GM13977 (cell line): ENCODE measurements at regions not wholly inside any gene's neighbourhood (a gene's known extent, or its start where the extent isn't known, plus 50 kb on each side); places are given as distances from the start of the nearest gene placed in this dataset.

Experiments
- DNase-seq: peaks from one replicate; pipeline ENCODE4 v3.0.0; 2012; ENCODE audit warnings: low spot score
- in situ Hi-C: fragments of 300-500 bp; cut with MboI; formaldehyde crosslinking; loops from one replicate; pipeline ENCODE4 v1.12.0; 2022; ENCODE audit warnings: low sequenced_read_pairs, low pct_unique_long_range_greater_than_20kb, mixed read lengths, inconsistent platforms; ENCODE audit not compliant: unreplicated experiment
- TF ChIP-seq, protein P1 (sequence below): IDR thresholded peaks from 2 replicates; pipeline ENCODE4 v1.5.1; 2012; ENCODE audit warnings: mild to moderate bottlenecking, control low read depth; ENCODE audit not compliant: insufficient read depth; ENCODE audit errors: extremely low read depth, missing control alignments

DNA sequence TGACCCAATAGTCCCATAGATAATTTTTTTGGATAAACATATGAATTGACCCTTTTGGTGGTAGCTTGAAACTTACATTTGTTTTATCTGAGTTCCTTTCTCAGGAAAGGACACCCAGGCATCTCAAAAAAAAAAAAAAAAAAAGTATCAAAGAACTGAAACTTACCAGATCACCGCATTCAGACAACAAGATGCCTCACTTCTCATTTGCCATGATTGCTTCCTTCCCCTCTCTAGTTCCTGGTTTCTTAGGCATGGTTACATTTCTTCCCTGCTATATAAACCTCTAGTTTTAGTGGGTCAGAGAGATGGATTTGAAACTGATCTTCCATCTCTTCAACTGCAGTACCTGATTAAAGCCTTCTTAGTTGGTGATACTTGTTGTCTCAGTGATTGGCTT lies 240.1 kb downstream of the ACKR3 start:
- no peak for DNase-seq
- TF ChIP-seq, protein P1, sequence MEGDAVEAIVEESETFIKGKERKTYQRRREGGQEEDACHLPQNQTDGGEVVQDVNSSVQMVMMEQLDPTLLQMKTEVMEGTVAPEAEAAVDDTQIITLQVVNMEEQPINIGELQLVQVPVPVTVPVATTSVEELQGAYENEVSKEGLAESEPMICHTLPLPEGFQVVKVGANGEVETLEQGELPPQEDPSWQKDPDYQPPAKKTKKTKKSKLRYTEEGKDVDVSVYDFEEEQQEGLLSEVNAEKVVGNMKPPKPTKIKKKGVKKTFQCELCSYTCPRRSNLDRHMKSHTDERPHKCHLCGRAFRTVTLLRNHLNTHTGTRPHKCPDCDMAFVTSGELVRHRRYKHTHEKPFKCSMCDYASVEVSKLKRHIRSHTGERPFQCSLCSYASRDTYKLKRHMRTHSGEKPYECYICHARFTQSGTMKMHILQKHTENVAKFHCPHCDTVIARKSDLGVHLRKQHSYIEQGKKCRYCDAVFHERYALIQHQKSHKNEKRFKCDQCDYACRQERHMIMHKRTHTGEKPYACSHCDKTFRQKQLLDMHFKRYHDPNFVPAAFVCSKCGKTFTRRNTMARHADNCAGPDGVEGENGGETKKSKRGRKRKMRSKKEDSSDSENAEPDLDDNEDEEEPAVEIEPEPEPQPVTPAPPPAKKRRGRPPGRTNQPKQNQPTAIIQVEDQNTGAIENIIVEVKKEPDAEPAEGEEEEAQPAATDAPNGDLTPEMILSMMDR, result no peak
- in situ Hi-C loops, result no loop called here

DNA sequence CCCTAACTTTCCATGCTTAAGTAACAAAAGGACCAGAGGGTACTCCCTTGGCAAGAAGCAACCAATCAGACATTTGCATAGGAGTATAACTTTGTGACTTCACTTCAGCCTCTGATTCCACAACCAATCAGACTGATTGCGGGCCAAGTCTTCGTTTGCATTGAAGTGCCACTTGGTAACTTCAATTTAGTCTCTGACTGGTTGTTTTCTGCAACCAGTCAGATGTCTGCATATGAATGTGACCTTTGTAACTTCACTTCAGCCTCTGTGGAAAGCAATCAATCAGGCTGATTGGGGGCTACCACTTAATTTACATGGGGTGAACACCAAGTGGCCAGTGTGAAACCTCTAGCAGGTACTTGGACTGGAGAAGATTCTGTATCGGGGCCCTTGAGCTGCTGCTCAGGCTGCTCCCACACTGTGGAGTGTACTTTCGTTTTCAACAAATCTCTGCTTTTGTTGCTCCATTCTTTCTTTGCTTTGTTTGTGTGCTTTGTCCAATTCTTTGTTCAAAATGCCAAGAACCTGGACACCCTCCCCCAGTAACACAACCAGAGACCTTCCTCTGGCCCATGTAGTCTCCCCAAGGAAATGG lies 241.5 kb downstream of the ACKR3 start:
- no peak for DNase-seq
- in situ Hi-C loops, result no loop called here
- TF ChIP-seq, protein P1, result no peak

DNA sequence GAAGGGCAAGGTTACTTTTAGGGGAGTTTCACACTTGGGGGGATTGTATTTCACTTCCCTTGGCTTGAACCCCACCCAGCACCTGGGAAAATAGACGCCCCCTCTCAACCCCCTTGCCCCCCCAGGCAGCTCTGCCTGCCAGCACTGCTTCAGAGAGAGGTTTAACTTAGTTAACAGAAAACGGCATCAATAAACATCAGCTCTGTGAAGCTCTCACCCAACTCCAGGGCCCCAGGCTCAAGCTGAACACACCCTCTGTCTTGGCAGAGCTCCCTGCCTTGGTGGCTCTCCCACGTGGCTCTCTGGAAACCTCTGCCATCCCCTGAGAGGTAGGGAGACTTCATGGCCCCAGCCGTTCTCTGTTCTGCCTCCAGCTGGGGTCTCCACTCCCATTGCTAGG lies 244.1 kb downstream of the ACKR3 start:
- DNase-seq, result no peak
- TF ChIP-seq, protein P1, result no peak
- in situ Hi-C loops, result no loop called here

GRCh38 chr2:236814593-236814992 lies 245.0 kb downstream of the ACKR3 start:
- TF ChIP-seq, protein P1, result no peak
- in situ Hi-C loops, result no loop called here
- DNase-seq, result no peak

DNA sequence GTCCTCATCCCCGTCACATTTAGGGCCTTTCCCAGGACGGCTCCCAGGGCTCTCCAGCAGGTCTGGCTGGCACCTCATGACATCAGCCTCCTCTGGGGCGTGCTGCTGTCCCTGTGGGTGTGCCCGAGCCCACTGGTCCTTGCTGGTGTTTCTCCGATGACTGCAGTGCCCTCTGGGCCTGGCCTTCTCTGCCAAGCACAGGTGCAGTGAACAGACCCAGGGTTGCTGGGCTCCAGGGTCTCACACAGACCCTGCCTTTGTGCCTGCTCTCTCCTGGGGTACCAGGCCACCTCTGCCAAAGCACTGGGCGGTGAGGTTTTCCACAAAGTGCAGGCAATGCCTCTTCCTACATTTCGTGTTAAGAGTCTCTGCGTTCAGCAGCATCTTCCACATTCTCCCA lies 246.1 kb downstream of the ACKR3 start:
- no peak for DNase-seq
- TF ChIP-seq, protein P1, result no peak
- in situ Hi-C loops, result no loop called here

DNA sequence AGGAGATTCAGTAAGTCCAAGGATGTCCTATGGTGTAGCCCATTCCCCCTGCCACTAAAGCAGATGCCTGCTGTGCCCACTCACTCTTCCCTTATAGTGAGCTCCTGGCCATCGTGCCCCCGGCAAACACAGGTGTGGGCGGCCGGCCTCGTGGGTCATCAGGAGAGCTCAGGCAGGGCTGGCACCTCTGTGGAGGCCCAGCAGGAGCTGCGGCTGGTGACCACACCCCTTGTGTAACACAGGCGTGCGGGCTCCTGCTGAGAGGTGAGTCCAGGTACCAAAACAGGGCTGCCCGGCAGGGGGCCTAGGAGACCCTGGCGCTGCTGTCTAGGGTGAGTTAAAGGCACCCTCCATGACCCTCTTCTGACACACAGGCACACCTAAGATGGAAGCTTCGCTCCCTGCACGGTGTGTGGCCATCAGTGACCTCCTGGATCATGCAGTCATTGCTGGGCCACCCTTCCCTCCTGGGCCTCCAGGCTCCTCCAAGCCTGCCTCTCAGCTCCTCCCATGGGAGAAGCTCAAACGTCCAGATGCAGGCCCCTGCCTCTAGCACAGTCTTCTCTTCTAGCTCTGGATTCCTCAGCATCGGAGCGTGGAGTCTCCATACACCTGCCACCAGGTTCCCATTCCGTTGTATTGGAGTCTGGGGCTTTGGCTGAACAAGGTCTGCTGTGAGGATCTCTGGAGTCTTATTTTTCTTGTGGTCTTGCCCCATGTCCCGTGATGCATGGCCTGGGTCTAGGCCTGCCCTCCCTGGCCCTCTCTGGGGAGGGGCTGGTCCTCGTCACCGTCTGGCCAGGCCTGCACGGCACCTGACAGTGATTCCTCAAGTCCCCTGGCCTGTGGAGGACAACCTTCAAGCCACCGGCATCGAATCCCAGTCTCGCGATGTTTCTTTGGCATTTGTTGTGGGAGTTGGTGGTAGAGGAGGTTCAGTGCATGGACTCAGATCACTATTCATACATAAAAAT lies 246.9 kb downstream of the ACKR3 start:
- in situ Hi-C loops, result no loop called here
- TF ChIP-seq, protein P1, result no peak
- DNase-seq, result no peak
